ENCODE measurements at regions not wholly inside any gene's neighbourhood (a gene's known extent, or its start where the extent isn't known, plus 50 kb on each side); places are given as distances from the start of the nearest gene placed in this dataset.

GRCh38 chr18:40283560-40283959 lies 1671.5 kb upstream of the PIK3C3 start:
- TF ChIP-seq FOXP2 (optimal IDR thresholded peaks at IDR 0.05; ENCODE audit: borderline replicate concordance, extremely low read depth, extremely low read length, insufficient read depth): no peak
- TF ChIP-seq REST (IDR thresholded peaks at IDR 0.05; ENCODE audit: insufficient read depth in 1 of 2, low read depth in 2 of 2, low read length in 2 of 2): no peak
- no peak for TF ChIP-seq TAF1 (IDR thresholded peaks at IDR 0.05; ENCODE audit: borderline replicate concordance, insufficient read depth, low read length)
- no peak for TF ChIP-seq SIN3A (IDR thresholded peaks at IDR 0.05; ENCODE audit: borderline replicate concordance, insufficient read depth, low read length)
- no peak for TF ChIP-seq POLR2AphosphoS5 (IDR thresholded peaks at IDR 0.05; ENCODE audit: low read depth, low read length)

GRCh38 chr18:40274618-40275196 lies 1680.3 kb upstream of the PIK3C3 start:
- TF ChIP-seq POLR2AphosphoS5 (IDR thresholded peaks at IDR 0.05; ENCODE audit: low read depth, low read length): no peak
- TF ChIP-seq FOXP2 (optimal IDR thresholded peaks at IDR 0.05; ENCODE audit: borderline replicate concordance, extremely low read depth, extremely low read length, insufficient read depth): no peak
- no peak for TF ChIP-seq SIN3A (IDR thresholded peaks at IDR 0.05; ENCODE audit: borderline replicate concordance, insufficient read depth, low read length)
- TF ChIP-seq TAF1 (IDR thresholded peaks at IDR 0.05; ENCODE audit: borderline replicate concordance, insufficient read depth, low read length): no peak
- no peak for TF ChIP-seq REST (IDR thresholded peaks at IDR 0.05; ENCODE audit: insufficient read depth in 1 of 2, low read depth in 2 of 2, low read length in 2 of 2)

- no peak for TF ChIP-seq FOXP2 (optimal IDR thresholded peaks at IDR 0.05; ENCODE audit: borderline replicate concordance, extremely low read depth, extremely low read length, insufficient read depth)
- TF ChIP-seq REST (IDR thresholded peaks at IDR 0.05; ENCODE audit: insufficient read depth in 1 of 2, low read depth in 2 of 2, low read length in 2 of 2): no peak
- no peak for TF ChIP-seq POLR2AphosphoS5 (IDR thresholded peaks at IDR 0.05; ENCODE audit: low read depth, low read length)
- TF ChIP-seq TAF1 (IDR thresholded peaks at IDR 0.05; ENCODE audit: borderline replicate concordance, insufficient read depth, low read length): no peak
- TF ChIP-seq SIN3A (IDR thresholded peaks at IDR 0.05; ENCODE audit: borderline replicate concordance, insufficient read depth, low read length): no peak
These were observed 1682.3 kb upstream of the PIK3C3 start for GRCh38 chr18:40272630-40273231.

GRCh38 chr18:40259115-40259835 lies 1695.8 kb upstream of the PIK3C3 start:
- TF ChIP-seq REST (IDR thresholded peaks at IDR 0.05; ENCODE audit: insufficient read depth in 1 of 2, low read depth in 2 of 2, low read length in 2 of 2): no peak
- no peak for TF ChIP-seq POLR2AphosphoS5 (IDR thresholded peaks at IDR 0.05; ENCODE audit: low read depth, low read length)
- no peak for TF ChIP-seq TAF1 (IDR thresholded peaks at IDR 0.05; ENCODE audit: borderline replicate concordance, insufficient read depth, low read length)

All from PFSK-1 (cell line).